ENCODE measurements at regions not wholly inside any gene's neighbourhood (a gene's known extent, or its start where the extent isn't known, plus 50 kb on each side); places are given as distances from the start of the nearest gene placed in this dataset.

DNA sequence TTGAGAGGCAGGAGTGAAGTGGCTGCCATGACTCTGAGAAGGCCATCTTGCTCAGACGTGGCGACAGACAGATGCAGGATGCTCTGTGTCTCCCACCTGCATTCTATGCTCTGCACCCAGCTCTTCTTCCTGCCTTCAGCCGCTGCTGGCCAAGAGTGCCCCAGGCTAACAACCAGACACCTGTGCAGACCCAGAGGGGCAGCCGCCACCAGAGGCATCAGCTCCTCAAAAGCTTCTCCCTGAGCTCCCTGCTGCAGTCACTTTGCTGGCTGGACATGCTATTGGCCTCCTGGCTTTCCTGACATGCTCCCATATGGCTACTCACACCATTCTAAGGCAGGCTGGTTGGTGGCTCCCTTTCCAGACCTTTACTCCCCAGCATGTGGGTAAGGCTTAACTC, 70.6 kb upstream of the GRB10 start:
- H3K27me3 ChIP-seq (ENCODE audit: control insufficient read depth, insufficient read depth, low read length): peaks cover 10% of the 10 kb centered on the region
- H3K4me3 ChIP-seq (replicated peaks in 1 of 4; ENCODE audit: control extremely low read depth in 1 of 4, insufficient read depth in 1 of 4, low read depth in 3 of 4, low read length in 4 of 4): no peak overlapping the region
- no peak overlapping the region for H3K4me2 ChIP-seq (ENCODE audit: extremely low read depth, insufficient read depth, low read length)
- no peak overlapping the region for H3K27ac ChIP-seq (ENCODE audit: insufficient read depth, low read length)
- no peaks in the 10 kb centered on the region for H3K9me3 ChIP-seq (ENCODE audit: control insufficient read depth, insufficient read depth, low read depth, low read length)
- H3K79me2 ChIP-seq (ENCODE audit: control insufficient read depth, insufficient read depth, low read length): no peaks in the 10 kb centered on the region
- no peak for TF ChIP-seq EZH2 (IDR thresholded peaks at IDR 0.05; ENCODE audit: low read length, missing control alignments)
- TF ChIP-seq, protein P1, sequence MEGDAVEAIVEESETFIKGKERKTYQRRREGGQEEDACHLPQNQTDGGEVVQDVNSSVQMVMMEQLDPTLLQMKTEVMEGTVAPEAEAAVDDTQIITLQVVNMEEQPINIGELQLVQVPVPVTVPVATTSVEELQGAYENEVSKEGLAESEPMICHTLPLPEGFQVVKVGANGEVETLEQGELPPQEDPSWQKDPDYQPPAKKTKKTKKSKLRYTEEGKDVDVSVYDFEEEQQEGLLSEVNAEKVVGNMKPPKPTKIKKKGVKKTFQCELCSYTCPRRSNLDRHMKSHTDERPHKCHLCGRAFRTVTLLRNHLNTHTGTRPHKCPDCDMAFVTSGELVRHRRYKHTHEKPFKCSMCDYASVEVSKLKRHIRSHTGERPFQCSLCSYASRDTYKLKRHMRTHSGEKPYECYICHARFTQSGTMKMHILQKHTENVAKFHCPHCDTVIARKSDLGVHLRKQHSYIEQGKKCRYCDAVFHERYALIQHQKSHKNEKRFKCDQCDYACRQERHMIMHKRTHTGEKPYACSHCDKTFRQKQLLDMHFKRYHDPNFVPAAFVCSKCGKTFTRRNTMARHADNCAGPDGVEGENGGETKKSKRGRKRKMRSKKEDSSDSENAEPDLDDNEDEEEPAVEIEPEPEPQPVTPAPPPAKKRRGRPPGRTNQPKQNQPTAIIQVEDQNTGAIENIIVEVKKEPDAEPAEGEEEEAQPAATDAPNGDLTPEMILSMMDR (conservative IDR thresholded peaks at IDR 0.05 in 1 of 2, IDR thresholded peaks at IDR 0.05 in 1 of 2; ENCODE audit: low read depth in 1 of 2, low read length in 2 of 2): no peak
- H3K9ac ChIP-seq (ENCODE audit: insufficient read depth, low read length): no peak overlapping the region
- H3K4me1 ChIP-seq (ENCODE audit: control insufficient read depth, extremely low read depth, insufficient read depth, low read length): no peaks in the 10 kb centered on the region
- H4K20me1 ChIP-seq (ENCODE audit: control insufficient read depth, extremely low read depth, insufficient read depth, low read length): no peaks in the 10 kb centered on the region
- no peaks in the 10 kb centered on the region for H3K36me3 ChIP-seq (ENCODE audit: control insufficient read depth, insufficient read depth, low read length)
- no peak for DNase-seq (ENCODE audit: low read depth in 2 of 2)
- H2AFZ ChIP-seq (ENCODE audit: low read length): no peak overlapping the region

DNA sequence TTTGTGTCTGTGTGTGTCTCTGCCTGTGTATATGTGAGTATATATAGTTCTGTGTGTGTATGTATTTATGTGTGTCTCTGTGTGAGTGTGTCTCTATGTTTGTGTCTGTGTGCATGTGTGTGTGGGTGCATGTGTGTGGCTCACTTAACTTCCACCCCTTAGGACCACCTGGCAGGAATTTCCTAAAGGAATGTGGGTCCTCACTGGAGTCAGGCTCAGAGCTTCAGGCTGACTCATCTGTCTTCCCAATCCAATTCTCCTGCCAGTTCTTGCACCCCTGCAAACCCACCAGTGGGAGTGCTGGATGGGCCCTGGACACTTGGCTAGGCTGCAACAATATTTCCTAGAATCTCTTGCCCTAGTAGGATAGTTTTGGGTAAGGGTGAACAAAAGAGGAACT, 70.2 kb upstream of the GRB10 start:
- no peak overlapping the region for H3K4me3 ChIP-seq (replicated peaks in 1 of 4; ENCODE audit: control extremely low read depth in 1 of 4, insufficient read depth in 1 of 4, low read depth in 3 of 4, low read length in 4 of 4)

DNA sequence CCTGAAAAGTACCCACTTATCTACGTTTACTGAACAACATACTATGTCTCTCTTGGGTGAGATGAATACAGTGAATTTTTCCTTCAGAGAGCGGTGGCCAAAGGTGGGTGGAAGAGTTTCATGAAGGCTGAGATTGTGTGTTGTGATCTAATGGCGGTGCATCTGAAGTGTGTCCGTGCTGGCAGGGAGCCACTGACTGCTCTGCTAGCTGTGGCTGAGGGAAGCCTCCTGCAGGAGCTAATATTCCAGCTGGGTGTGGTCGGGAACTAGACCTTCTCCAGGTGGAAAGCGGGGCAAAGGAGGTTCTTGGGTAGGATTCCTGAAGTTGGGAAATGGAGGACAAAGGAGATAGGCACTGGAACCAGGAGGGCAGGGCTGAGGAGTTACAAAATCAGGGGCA, 69.2 kb upstream of the GRB10 start:
- Histone ChIP-seq H3K9ac (ENCODE audit: insufficient read depth, low read length) (no peak overlapping the region), H3K4me2 (ENCODE audit: extremely low read depth, insufficient read depth, low read length) (no peak overlapping the region), H4K20me1 (ENCODE audit: control insufficient read depth, extremely low read depth, insufficient read depth, low read length) (no peaks in the 10 kb centered on the region), H3K79me2 (ENCODE audit: control insufficient read depth, insufficient read depth, low read length) (no peaks in the 10 kb centered on the region), H3K27me3 (ENCODE audit: control insufficient read depth, insufficient read depth, low read length) (peaks cover 10% of the 10 kb centered on the region), H3K4me3 (replicated peaks in 1 of 4; ENCODE audit: control extremely low read depth in 1 of 4, insufficient read depth in 1 of 4, low read depth in 3 of 4, low read length in 4 of 4) (no peak overlapping the region), H3K36me3 (ENCODE audit: control insufficient read depth, insufficient read depth, low read length) (no peaks in the 10 kb centered on the region), H3K27ac (ENCODE audit: insufficient read depth, low read length) (no peak overlapping the region), H3K4me1 (ENCODE audit: control insufficient read depth, extremely low read depth, insufficient read depth, low read length) (no peaks in the 10 kb centered on the region), H3K9me3 (ENCODE audit: control insufficient read depth, insufficient read depth, low read depth, low read length) (no peaks in the 10 kb centered on the region), H2AFZ (ENCODE audit: low read length) (no peak overlapping the region)
- TF ChIP-seq, protein P1 (conservative IDR thresholded peaks at IDR 0.05 in 1 of 2, IDR thresholded peaks at IDR 0.05 in 1 of 2; ENCODE audit: low read depth in 1 of 2, low read length in 2 of 2): no peak
- no peak for TF ChIP-seq EZH2 (IDR thresholded peaks at IDR 0.05; ENCODE audit: low read length, missing control alignments)
- DNase-seq (ENCODE audit: low read depth in 2 of 2): no peak

More for the DNA sequence above, 70.2 kb upstream of the GRB10 start:
- Histone ChIP-seq H3K27me3 (ENCODE audit: control insufficient read depth, insufficient read depth, low read length) (peaks cover 10% of the 10 kb centered on the region), H2AFZ (ENCODE audit: low read length) (no peak overlapping the region), H3K36me3 (ENCODE audit: control insufficient read depth, insufficient read depth, low read length) (no peaks in the 10 kb centered on the region), H3K4me2 (ENCODE audit: extremely low read depth, insufficient read depth, low read length) (no peak overlapping the region), H3K79me2 (ENCODE audit: control insufficient read depth, insufficient read depth, low read length) (no peaks in the 10 kb centered on the region), H3K9me3 (ENCODE audit: control insufficient read depth, insufficient read depth, low read depth, low read length) (no peaks in the 10 kb centered on the region), H3K27ac (ENCODE audit: insufficient read depth, low read length) (no peak overlapping the region), H3K9ac (ENCODE audit: insufficient read depth, low read length) (no peak overlapping the region), H3K4me1 (ENCODE audit: control insufficient read depth, extremely low read depth, insufficient read depth, low read length) (no peaks in the 10 kb centered on the region), H4K20me1 (ENCODE audit: control insufficient read depth, extremely low read depth, insufficient read depth, low read length) (no peaks in the 10 kb centered on the region)
- peak in 1 of 2 donors; percentile 19 for DNase-seq (ENCODE audit: low read depth in 2 of 2)
- TF ChIP-seq, protein P1 (conservative IDR thresholded peaks at IDR 0.05 in 1 of 2, IDR thresholded peaks at IDR 0.05 in 1 of 2; ENCODE audit: low read depth in 1 of 2, low read length in 2 of 2): no peak
- TF ChIP-seq EZH2 (IDR thresholded peaks at IDR 0.05; ENCODE audit: low read length, missing control alignments): no peak

Data from fibroblast of lung (primary cell).